ENCODE measurements at regions not wholly inside any gene's neighbourhood (a gene's known extent, or its start where the extent isn't known, plus 50 kb on each side); places are given as distances from the start of the nearest gene placed in this dataset.

DNA sequence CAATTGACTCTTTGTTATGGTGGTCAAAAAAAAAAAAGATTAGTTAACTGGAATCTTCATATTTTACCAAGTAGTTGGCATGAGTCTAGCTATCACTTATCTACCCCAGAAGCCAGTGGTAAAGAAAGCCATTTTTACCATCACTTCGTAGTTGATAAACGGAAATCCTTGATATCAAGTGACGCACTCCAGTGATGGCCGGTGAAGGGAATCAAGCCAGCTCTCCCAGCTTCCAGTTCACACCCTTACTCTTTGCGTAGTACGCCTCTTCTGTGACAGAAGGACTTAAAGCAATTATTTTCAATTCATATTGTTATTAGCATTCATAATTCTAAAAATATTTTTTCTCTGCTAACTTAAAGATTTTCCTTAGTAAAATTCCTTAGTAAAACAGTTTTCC lies 447.9 kb downstream of the GPATCH2 start:
- TF ChIP-seq EZH2phosphoT487 (IDR thresholded peaks at IDR 0.05; ENCODE audit: insufficient read depth, low read depth) (no peak), EZH2 (IDR thresholded peaks at IDR 0.05; ENCODE audit: insufficient read depth, poor library complexity, severe bottlenecking) (no peak)

All from GM23248 (cell line).